SK-N-SH treated with all-trans-retinoic acid at 6 μM for 48 hours (cell line): ENCODE measurements at regions not wholly inside any gene's neighbourhood (a gene's known extent, or its start where the extent isn't known, plus 50 kb on each side); places are given as distances from the start of the nearest gene placed in this dataset.

ENCODE experiments used
- ARNTL ChIP-seq: fragments of 450-650 bp; formaldehyde crosslinking; IDR thresholded peaks from 2 replicates; pipeline ENCODE4 v1.5.0; 2020; ENCODE audit warnings: low read depth, mild to moderate bottlenecking, moderate library complexity, borderline replicate concordance
- ESRRG ChIP-seq: fragments of 250-450 bp; sonication (Bioruptor Pico); IDR thresholded peaks from 2 replicates; pipeline ENCODE4 v1.6.1; 2021; ENCODE audit warnings: mild to moderate bottlenecking
- GLIS3 ChIP-seq: fragments of 250-450 bp; sonication (Bioruptor Pico); IDR thresholded peaks from 2 replicates; pipeline ENCODE4 v1.5.0; 2020; ENCODE audit warnings: mild to moderate bottlenecking, moderate library complexity
- OSR1 ChIP-seq: fragments of 250-450 bp; sonication (Bioruptor Pico); IDR thresholded peaks from 2 replicates; pipeline ENCODE4 v1.8.0; 2022; ENCODE audit warnings: moderate library complexity, mild to moderate bottlenecking, inconsistent platforms
- PATZ1 ChIP-seq: fragments of 250-450 bp; sonication (Bioruptor Pico); IDR thresholded peaks from 2 replicates; pipeline ENCODE4 v1.8.0; 2020; ENCODE audit warnings: mild to moderate bottlenecking, moderate library complexity, borderline replicate concordance
- TSHZ2 ChIP-seq: fragments of 250-450 bp; sonication (Bioruptor Pico); IDR thresholded peaks from 2 replicates; pipeline ENCODE4 v1.5.0; 2020; ENCODE audit warnings: mild to moderate bottlenecking, moderate library complexity

GRCh38 chr16:63187638-63188037, 1151.4 kb upstream of the CDH8 start:
- no peak for TF ChIP-seq TSHZ2 (CRISPR knock-in tag)
- no peak for TF ChIP-seq OSR1 (CRISPR knock-in tag)
- no peak for TF ChIP-seq GLIS3 (CRISPR knock-in tag)
- no peak for TF ChIP-seq ESRRG (CRISPR knock-in tag)
- TF ChIP-seq ARNTL = no peak
- no peak for TF ChIP-seq PATZ1 (CRISPR knock-in tag)
